MG63 (cell line): ENCODE measurements at regions not wholly inside any gene's neighbourhood (a gene's known extent, or its start where the extent isn't known, plus 50 kb on each side); places are given as distances from the start of the nearest gene placed in this dataset.

Experiments
- DNase-seq: peaks from one replicate; pipeline ENCODE4 v3.0.0-alpha.2; 2020
- H3K27me3 ChIP-seq: fragments of 250-450 bp; sonication (Bioruptor Pico); 2 replicates; pipeline ENCODE4 v1.5.1; 2020; ENCODE audit warnings: mild to moderate bottlenecking, moderate library complexity
- H3K36me3 ChIP-seq: fragments of 250-450 bp; sonication (Bioruptor Pico); 2 replicates; pipeline ENCODE4 v1.5.1; 2020; ENCODE audit warnings: mild to moderate bottlenecking, moderate library complexity
- H3K4me3 ChIP-seq: fragments of 250-450 bp; sonication (Bioruptor Pico); 2 replicates; pipeline ENCODE4 v1.5.1; 2020; ENCODE audit warnings: mild to moderate bottlenecking, moderate library complexity
- H3K9me3 ChIP-seq: fragments of 250-450 bp; sonication (Bioruptor Pico); 2 replicates; pipeline ENCODE4 v1.5.1; 2020; ENCODE audit warnings: mild to moderate bottlenecking, moderate library complexity

DNA sequence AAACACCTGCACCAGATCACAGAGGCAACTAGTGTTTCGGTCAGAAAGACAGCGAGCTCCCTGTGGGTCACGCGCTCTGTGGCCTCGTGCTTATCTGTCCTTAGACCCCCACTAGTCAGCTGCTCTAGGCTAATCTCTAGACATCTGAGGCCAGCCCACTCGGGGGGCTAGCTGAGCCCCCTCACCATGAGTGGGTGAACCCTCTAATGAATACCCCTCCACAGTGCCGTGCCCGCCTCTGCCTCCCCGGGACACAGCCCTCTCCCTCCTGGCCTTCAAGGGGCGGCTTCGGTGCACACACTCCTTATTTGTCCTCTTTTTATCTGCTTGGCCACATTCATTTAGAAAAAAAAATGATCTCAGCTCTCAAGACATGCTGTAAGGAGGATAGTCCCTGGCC is 320.1 kb downstream of the C16orf95 start:
- H3K4me3 ChIP-seq = no peak overlapping the region
- H3K27me3 ChIP-seq = no peaks in the 10 kb centered on the region
- H3K9me3 ChIP-seq = no peaks in the 10 kb centered on the region
- no peaks in the 10 kb centered on the region for H3K36me3 ChIP-seq
- DNase-seq = no peak

DNA sequence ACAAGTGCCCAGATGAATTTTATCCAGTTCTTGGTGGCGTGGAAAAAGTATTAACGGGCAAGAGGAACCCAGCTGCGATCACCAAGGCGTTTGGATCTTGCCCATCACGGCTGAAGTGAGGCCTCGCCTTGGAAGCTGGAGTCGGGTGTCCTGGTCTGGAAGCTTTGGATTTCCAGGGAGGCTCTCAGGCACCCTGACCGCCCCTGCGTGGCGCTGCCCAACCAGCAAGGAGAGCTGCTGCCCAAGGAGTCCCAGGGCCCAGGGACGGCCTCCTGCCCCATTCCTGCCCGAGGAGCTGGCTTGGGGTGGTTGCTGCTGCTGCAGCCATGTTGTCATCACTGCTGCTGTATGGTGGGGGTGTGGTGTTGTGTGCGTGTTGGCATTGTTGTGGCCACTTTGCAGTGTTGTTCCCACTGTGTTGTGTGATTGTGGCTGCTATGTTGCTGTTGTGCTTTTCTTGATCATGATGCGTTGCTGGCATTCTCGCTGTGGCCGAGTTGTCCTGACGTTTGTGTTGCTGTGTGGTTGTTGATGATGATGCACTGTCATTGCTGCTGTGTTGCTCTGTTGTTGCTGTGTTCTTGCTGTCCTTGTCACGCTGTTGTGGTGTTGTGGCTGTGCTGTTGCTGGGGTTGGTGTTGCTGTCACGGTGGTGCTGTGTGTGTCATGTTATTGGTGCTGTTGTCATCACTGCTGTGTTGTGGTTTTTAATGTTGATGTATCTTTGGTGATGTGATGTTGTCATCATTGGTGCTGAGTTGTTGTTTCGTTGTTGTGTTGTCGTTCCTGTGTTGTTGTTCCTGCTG is 318.8 kb downstream of the C16orf95 start:
- no peaks in the 10 kb centered on the region for H3K36me3 ChIP-seq
- H3K4me3 ChIP-seq = no peak overlapping the region
- H3K27me3 ChIP-seq = no peaks in the 10 kb centered on the region
- DNase-seq = no peak
- H3K9me3 ChIP-seq = no peaks in the 10 kb centered on the region

DNA sequence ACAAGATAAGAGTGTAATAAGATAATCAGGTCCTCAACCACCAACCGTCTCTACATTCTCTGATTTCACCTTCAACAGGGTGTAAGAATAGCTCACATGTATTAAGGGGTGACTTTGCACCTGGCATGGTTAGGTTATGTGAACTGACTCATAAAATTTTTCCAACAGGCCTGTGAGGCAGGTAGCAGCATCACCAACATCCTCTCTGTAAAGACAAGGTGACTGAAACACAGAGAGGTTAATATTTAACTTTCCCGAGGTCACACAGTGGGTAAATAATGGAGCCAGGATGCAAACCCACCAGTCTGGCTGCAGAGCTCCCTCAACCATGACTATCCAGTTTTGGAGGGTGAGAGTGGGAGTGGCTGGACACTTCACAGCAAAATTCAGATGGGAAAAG is 317.2 kb downstream of the C16orf95 start:
- Histone ChIP-seq H3K4me3 (no peak overlapping the region), H3K9me3 (no peaks in the 10 kb centered on the region), H3K27me3 (no peaks in the 10 kb centered on the region), H3K36me3 (no peaks in the 10 kb centered on the region)
- DNase-seq = no peak

DNA sequence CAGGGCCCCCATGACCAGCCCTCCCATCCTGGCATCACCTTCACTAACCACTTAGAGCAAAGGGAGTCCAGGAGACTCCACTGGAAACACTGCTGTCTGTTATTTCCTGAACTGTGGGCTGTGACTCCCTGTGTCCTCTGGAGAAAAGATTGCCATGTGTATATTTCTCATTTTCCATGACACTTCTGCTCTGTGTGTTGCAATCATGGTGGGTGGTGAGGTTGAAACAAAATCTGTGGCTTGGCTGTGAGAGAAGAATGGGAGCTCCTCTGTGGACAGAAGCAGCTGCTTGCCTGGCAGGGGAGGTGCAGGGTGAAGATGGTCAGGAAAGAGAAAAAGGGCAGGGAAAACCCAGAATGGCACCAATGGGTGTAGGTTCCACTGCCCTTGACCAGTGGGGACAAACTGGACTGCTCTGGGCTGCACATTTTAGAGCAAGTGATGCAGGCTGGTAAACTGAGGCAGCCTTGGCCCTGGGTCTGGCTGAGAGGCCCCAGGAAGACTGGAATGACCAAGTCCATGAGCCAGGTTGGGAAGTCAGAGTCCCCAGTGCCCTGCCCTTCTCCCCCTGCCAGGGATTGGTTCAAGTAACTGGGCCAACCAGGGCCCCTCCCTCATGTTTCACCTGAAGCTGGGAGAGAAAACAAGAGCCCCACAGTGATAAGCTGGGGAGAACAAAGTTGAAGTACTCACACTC is 314.3 kb downstream of the C16orf95 start:
- DNase-seq = no peak
- Histone ChIP-seq H3K36me3 (no peaks in the 10 kb centered on the region), H3K4me3 (no peak overlapping the region), H3K9me3 (no peaks in the 10 kb centered on the region), H3K27me3 (no peaks in the 10 kb centered on the region)

DNA sequence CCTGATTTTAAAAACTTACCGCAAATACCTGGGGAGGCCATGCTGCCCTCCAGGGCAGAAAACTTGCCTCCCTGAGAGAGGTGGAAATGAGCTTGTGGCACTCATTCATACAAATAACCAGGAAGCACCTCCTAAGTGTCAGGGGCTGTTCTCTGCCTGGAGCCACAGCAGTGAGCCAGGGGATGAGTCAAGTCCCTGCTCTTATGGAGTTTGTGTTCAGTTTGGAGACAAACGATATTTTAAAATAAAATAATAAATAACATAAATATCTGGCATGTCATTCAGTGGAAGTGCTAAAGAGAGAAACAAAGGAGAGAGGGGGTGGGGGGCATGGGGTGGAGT is 313.8 kb downstream of the C16orf95 start:
- no peaks in the 10 kb centered on the region for H3K9me3 ChIP-seq
- H3K4me3 ChIP-seq = no peak overlapping the region
- H3K27me3 ChIP-seq = no peaks in the 10 kb centered on the region
- peak; percentile 49 for DNase-seq
- no peaks in the 10 kb centered on the region for H3K36me3 ChIP-seq

DNA sequence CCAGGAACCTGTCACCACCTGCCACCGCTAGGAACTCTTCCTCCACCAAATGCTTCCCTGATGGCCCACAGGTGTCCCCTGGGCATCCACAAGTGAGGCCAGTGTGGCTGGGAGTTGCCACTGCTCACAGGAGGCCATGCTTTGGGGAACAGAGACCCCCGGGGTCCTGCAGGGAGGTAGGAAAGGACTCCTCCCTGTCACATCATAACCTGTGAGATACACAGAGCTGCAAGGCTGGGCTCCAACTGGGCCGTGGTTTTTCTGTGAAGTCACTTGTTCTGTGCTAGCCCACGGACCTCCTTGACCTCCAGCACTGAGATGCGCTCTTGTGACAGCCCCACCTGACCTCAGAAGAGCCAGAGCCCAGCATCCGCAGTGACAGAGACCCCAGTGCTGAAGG is 311.2 kb downstream of the C16orf95 start:
- Histone ChIP-seq H3K27me3 (no peaks in the 10 kb centered on the region), H3K9me3 (no peaks in the 10 kb centered on the region), H3K36me3 (no peaks in the 10 kb centered on the region), H3K4me3 (no peak overlapping the region)
- DNase-seq = no peak

DNA sequence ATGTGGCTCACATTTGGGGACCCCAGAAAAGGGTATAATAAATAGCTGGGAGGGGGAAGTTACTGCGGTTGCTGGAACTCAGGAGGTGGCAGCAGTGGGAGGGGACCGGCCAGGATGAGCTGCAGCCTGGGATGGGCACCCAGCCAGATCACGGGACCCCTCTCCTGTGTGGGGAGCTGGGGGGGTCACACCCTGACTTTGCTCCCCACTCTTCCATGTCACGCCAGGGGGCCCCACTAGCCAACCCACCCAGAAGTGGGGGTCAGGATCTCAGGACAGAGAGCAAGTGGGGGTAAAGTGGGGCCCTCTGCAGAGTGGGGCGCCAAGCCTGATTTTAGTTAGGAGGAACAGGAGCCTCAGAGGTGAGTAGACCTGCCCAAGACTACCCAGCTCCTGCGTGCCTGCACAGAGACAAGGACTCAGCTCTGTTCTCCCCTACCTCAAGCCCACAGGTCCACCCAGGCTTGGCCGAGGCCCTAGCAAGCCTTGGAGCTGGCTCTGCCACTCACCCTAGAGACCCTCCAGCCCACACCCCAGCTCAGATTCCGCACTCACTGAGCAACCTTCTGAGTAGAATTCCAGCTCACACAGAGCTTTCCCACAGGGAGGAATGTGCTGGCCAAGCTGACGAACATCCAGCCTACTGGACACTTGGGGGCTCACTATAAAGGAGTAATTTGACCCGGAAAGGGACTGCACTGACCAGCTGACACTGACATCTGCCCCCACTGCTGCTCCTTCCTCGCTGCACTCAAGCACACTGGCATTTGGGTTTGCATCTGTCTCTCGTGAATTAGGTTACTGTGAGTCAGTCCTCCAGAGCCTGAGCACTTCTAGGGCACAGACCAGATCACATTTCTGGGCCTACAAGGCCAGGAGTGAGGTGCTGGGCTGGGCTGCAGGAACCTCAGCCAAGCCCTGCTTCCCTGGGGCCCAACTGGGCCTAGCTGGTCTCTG is 310.1 kb downstream of the C16orf95 start:
- no peak for DNase-seq
- Histone ChIP-seq H3K9me3 (no peaks in the 10 kb centered on the region), H3K27me3 (no peaks in the 10 kb centered on the region), H3K36me3 (no peaks in the 10 kb centered on the region), H3K4me3 (no peak overlapping the region)

DNA sequence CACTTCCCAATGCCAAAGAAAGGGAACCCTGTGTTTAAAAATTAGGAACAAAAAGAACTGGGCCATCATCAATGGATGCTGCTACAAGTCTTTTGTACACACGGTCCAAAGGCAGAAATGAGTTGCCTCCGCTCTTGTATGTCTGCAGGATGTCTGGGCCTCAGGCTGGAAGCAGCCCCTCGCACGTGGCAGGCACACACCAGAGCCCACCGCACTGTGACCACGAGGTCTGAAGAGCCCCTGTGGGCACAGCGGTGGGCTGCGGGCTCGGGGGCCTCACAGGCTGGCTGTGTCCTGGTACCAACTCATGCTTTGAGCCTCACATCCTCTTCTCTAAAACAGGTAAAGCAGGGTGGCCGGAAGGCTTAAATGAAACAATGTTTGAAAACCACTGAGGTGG is 309.3 kb downstream of the C16orf95 start:
- Histone ChIP-seq H3K9me3 (no peaks in the 10 kb centered on the region), H3K27me3 (no peaks in the 10 kb centered on the region), H3K36me3 (no peaks in the 10 kb centered on the region), H3K4me3 (no peak overlapping the region)
- DNase-seq = no peak

DNA sequence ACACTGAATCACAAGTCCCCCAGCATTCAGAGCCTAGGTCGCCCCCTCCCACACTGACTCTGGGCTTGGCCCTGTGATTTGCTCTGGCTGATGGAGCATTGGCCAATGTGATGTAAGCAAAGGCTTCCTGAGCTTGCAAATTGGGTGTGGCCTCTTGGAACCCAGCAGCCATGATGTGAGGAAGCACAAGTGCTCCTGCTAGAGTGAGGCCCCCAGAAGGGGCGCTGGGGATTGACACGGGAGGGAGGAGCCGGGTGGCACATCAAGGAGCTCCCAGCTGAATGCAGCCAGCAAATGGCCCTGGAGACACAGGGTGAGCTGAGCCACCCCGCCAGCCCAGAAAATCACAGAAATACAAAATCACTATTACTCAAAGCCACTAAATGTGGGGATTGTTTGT is 308.5 kb downstream of the C16orf95 start:
- Histone ChIP-seq H3K27me3 (no peaks in the 10 kb centered on the region), H3K36me3 (no peaks in the 10 kb centered on the region)
- DNase-seq = no peak

DNA sequence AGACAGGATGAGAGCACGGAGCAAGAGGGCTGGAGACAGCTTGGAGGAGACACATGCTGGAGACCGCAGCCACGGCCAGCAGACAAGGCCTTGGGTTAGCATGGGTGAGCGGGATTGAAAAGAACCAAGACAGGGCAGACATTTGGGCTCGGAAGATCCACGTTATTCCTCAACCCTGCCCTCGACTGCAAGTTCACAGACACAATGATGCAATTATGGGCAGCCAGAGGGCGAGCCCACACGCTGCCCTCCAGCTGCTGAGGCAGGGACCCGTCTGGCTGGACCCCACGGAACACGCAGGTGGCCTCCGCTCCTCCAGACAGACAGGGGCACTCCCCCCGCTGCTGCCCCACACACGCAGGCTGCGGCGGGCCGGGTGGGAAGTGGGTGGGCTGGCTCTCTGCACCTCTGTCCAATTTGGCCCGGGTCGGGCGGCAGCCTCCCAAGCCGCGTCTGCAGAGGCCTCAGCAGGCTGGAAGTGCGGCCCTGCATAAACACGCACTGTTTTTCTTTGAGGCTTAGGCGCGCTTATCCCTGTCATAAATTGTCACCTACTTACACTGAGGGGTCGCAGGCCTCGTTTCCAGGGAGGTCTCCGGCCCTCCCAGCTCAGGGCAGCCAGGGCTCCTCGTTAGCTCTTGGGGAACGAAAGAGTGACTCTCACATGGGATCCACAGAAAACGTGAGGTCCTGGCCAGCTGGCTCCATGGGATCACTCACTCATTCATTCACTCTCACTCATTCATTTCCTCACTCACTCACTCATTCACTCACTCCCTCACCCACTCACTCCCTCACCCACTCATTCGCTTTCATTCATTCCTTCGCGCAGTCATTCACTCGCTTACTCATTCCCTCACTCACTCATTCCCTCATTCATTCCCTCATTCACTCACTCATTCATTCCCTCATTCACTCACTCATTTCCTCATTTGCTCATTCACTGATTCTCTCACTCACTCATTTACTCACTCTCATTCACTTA is 303.9 kb downstream of the C16orf95 start:
- no peaks in the 10 kb centered on the region for H3K36me3 ChIP-seq
- no peaks in the 10 kb centered on the region for H3K9me3 ChIP-seq
- no peak for DNase-seq

More for the DNA sequence above, 308.5 kb downstream of the C16orf95 start:
- no peaks in the 10 kb centered on the region for H3K9me3 ChIP-seq
- no peak overlapping the region for H3K4me3 ChIP-seq

DNA sequence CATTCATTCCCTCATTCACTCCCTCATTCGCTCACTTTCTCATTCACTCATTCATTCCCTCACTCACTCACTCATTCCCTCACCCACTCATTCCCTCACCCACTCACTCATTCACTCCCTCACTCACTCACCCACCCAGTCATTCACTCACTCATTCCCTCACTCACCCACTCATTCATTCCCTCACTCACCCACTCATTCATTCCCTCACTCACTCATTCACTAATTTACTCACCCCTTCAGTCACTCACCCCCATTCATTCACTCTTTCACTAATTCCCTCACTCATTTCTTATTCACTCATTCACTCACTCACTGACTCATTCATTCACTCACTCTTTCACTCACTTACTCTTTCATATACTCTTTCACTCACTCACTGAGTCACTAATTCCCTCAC is 303.1 kb downstream of the C16orf95 start:
- no peak for DNase-seq
- H3K9me3 ChIP-seq = no peaks in the 10 kb centered on the region
- no peaks in the 10 kb centered on the region for H3K36me3 ChIP-seq
- no peaks in the 10 kb centered on the region for H3K27me3 ChIP-seq
- H3K4me3 ChIP-seq = no peak overlapping the region

More for the DNA sequence above, 303.9 kb downstream of the C16orf95 start:
- no peak overlapping the region for H3K4me3 ChIP-seq
- no peaks in the 10 kb centered on the region for H3K27me3 ChIP-seq

DNA sequence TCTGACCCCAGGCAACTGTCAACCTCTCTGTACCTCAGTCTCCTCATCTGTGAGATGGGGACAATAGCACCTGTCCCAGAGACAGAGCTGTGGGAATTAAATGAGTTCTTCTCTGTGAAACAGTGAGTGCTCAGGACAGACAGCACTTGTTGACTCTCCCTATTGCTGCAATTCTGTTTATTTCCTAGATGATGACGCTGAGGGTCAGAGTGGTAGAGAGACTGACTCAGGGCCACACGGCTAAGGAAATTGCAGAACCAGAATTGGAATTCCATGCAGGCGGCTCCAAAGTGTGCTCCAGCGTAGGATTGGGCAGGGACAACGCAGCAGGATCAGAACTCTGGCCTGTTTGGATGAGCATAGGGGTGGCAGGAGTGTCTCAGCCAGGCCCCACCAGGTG is 302.2 kb downstream of the C16orf95 start:
- no peaks in the 10 kb centered on the region for H3K27me3 ChIP-seq
- no peak overlapping the region for H3K4me3 ChIP-seq
- no peaks in the 10 kb centered on the region for H3K36me3 ChIP-seq
- H3K9me3 ChIP-seq = no peaks in the 10 kb centered on the region
- DNase-seq = no peak

DNA sequence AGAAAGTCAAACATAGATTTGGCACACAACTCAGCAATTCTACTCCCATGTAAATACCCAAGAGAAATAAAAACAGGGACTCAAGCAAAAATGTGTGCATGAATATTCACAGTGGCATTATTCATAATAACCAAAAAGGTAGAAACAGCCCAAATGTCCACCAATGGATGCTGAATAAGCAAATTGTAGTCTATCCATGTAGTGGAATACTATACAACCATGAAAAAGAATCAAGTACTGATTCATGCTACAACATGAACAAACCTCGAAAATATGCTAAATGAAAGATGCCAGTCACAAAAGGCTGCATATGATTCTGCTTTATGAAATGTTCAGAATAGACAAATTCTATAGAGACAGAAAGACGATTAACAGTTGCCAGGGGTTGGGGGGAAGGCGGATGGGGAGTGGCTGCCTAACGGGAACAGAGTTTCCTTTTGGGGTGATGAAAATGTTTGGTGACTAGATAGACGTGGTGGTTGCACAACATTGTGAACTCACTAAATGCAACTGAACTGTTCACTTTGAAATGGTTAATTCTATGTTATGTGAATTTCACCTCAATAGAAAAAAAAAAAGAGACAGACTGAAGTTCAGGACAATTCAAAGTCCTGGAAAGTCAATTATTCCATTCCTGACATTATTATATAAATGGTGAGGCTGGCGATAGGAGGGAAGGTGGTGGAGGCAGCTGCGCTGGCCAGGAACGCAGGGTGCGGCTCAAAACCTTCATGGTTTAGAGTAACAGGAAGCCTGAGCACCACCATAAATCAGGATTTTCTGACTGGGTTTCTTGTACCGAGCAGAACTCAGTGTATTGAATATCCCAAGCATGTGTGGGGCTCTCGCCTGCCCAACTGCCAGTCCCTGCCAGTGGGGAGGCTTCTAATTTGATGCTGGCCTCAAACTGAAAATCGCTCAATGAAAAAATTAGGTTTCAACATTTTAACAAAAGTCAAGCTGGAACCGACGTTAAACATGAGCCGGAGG is 300.9 kb downstream of the C16orf95 start:
- H3K27me3 ChIP-seq = no peaks in the 10 kb centered on the region
- no peak for DNase-seq
- H3K9me3 ChIP-seq = no peaks in the 10 kb centered on the region
- no peak overlapping the region for H3K4me3 ChIP-seq
- no peaks in the 10 kb centered on the region for H3K36me3 ChIP-seq

DNA sequence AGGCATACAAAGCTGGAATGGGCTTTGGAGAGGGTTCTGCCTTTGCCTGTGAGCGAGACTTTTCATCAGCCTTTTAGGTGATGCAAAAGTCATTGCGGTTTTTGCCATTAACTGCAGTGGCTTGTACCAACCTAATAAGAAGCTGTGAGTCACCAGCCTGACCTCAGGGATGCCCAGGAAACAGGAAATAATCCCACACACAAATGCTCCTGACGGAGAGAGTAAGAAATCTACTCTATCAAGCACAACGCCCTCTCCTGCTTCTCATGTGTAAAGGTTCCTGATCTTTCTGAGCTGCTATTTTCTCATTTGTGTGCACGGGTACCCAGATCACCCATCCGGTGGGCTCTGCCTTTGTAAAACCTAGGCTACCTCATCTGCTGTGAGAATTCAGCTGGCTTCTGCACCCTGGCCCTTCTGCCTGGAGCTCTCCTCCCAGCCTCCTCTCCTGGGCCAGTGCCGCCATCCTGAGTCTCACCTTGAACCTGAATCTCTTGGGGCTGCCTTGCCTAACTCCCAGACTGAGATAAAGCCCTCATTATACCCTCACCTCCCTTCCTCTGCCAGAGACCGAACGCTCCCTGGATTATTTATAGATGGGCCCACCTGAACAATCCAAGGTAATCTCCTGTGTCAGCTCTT is 299.7 kb downstream of the C16orf95 start:
- no peaks in the 10 kb centered on the region for H3K9me3 ChIP-seq
- peak; percentile 73 for DNase-seq
- no peaks in the 10 kb centered on the region for H3K36me3 ChIP-seq
- H3K27me3 ChIP-seq = no peaks in the 10 kb centered on the region
- H3K4me3 ChIP-seq = no peak overlapping the region

DNA sequence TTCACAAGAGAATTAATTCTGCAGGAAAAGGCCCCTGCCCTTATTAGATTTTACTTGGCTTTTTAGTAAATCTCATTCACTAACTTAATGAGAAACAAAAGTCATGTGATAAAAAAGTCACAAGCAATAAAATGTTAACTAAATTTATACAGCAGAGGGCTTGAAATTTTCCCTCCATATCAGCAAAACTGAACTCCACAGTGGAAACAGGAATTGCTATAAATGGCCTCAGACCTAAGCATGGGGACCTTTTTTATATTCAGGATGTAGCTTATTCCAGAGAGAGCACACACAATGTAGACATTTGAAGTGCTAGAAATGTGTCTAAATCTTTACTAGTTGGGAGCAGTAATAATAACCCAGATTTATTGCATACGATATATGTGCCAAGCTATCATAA is 291.5 kb downstream of the C16orf95 start:
- H3K4me3 ChIP-seq = no peak overlapping the region
- DNase-seq = no peak
- no peaks in the 10 kb centered on the region for H3K27me3 ChIP-seq
- no peaks in the 10 kb centered on the region for H3K9me3 ChIP-seq
- no peaks in the 10 kb centered on the region for H3K36me3 ChIP-seq
